Right atrium auricular region (tissue), 2 donors: ENCODE measurements at regions not wholly inside any gene's neighbourhood (a gene's known extent, or its start where the extent isn't known, plus 50 kb on each side); places are given as distances from the start of the nearest gene placed in this dataset.

Experiments
- DNase-seq: peaks from one replicate; pipeline ENCODE4 v3.0.0-alpha.2; 2019; ENCODE audit warnings: low spot score
- H3K27ac ChIP-seq, 2 donors: fragments of 200-600 bp; sonication (generic); 1 replicate in 1 of 2; 2 replicates in 1 of 2; pipeline ENCODE4 v1.5.1; 2016 to 2019
- H3K27me3 ChIP-seq, 2 donors: fragments of 200-600 bp; sonication (generic); one replicate each; pipeline versions ENCODE4 v1.5.1 to v1.6.0; 2017 to 2019
- H3K36me3 ChIP-seq: fragments of 200-600 bp; sonication (generic); one replicate; pipeline ENCODE4 v1.5.1; 2016
- H3K4me1 ChIP-seq, 2 donors: fragments of 200-600 bp; sonication (generic); one replicate each; pipeline versions ENCODE4 v1.5.1 to v1.6.0; 2017 to 2019
- H3K4me3 ChIP-seq, 2 donors: fragments of 200-600 bp; sonication (generic); 1 replicate in 1 of 2; 2 replicates in 1 of 2; pipeline ENCODE4 v1.5.1; 2017 to 2019; ENCODE audit warnings: mild to moderate bottlenecking in 1 of 2, moderate library complexity in 1 of 2
- H3K9me3 ChIP-seq, 2 donors: fragments of 200-600 bp; sonication (generic); one replicate each; pipeline ENCODE4 v1.5.1; 2019
- TF ChIP-seq, protein P1 (sequence below), 2 donors: fragments of 200-600 bp; sonication (generic); IDR thresholded peaks; one replicate each; pipeline ENCODE4 v1.5.1; 2019; ENCODE audit warnings: antibody characterized with exemption in 2 of 2

DNA sequence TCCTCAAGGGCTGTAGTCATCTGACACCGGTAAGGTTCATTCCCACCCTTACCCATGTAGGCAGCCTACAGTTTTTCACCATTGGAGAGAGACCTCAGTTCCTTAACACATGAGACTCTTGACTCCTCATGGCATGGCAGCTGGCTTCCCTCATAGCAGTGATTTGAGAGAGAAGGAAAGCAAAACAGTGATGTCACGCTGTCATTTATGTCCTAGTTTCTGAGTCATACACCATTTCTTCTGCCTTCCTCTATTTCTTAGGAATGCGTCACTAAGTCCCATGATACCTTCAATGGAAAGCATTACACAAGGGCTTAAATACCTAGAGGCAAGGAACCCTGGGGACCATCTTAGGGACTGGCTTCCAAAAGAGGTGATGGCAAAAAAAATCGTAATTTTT is 226.1 kb downstream of the SPCS3 start:
- TF ChIP-seq, protein P1, sequence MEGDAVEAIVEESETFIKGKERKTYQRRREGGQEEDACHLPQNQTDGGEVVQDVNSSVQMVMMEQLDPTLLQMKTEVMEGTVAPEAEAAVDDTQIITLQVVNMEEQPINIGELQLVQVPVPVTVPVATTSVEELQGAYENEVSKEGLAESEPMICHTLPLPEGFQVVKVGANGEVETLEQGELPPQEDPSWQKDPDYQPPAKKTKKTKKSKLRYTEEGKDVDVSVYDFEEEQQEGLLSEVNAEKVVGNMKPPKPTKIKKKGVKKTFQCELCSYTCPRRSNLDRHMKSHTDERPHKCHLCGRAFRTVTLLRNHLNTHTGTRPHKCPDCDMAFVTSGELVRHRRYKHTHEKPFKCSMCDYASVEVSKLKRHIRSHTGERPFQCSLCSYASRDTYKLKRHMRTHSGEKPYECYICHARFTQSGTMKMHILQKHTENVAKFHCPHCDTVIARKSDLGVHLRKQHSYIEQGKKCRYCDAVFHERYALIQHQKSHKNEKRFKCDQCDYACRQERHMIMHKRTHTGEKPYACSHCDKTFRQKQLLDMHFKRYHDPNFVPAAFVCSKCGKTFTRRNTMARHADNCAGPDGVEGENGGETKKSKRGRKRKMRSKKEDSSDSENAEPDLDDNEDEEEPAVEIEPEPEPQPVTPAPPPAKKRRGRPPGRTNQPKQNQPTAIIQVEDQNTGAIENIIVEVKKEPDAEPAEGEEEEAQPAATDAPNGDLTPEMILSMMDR (IDR thresholded peaks at IDR 0.05) = no peak
- no peak for DNase-seq
- H3K36me3 ChIP-seq = no peaks in the 10 kb centered on the region
- H3K4me1 ChIP-seq = no peaks in the 10 kb centered on the region
- H3K27me3 ChIP-seq = no peaks in the 10 kb centered on the region
- H3K27ac ChIP-seq = no peak overlapping the region
- H3K9me3 ChIP-seq = no peaks in the 10 kb centered on the region
- H3K4me3 ChIP-seq = no peak overlapping the region

DNA sequence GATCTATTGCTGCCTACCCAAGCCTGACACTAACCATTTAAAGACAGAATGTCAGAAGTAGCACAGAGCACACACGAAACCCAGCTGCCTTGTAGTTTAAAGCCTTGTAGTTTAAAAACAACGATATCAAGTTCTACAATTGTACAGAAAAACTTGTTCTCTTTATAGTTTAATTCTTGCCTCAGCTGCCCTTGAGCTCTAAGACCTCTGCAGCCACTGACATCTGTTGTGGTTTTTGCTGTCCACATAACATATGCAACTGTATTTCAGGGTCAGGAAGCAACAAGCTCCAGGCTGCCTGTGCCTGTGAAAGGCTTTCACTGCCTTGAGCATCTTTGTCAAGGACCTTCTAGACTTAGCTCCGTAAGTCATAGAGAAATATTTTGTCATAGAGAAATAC is 227.2 kb downstream of the SPCS3 start:
- Histone ChIP-seq H3K4me1 (no peaks in the 10 kb centered on the region), H3K9me3 (peaks cover 0 to under 1% of the 10 kb centered on the region in 2 donors), H3K4me3 (no peak overlapping the region), H3K27me3 (no peaks in the 10 kb centered on the region), H3K36me3 (no peaks in the 10 kb centered on the region), H3K27ac (no peak overlapping the region)
- DNase-seq = no peak
- TF ChIP-seq, protein P1 (IDR thresholded peaks at IDR 0.05) = no peak

DNA sequence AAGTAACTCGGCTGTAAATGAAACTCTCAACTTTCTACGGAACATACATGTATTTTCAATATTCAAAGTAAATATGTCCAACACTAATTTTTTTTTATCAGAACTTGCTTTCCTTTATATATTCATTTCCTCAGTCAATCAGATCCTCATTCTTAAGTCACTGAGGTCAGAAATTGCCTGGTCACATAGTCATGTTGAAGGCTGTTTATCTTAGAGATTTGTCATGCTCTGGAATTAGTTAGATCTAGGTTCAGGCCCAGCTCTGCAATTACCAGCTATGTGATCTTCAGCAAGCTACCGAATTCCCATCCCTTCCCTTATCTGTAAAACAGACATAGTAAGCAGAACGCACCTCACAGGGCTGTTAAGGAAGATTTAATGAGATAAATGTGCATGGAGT is 228.8 kb downstream of the SPCS3 start:
- H3K9me3 ChIP-seq = peaks cover 0 to 15% of the 10 kb centered on the region in 2 donors
- H3K36me3 ChIP-seq = no peaks in the 10 kb centered on the region
- H3K4me1 ChIP-seq = no peaks in the 10 kb centered on the region
- TF ChIP-seq, protein P1 (IDR thresholded peaks at IDR 0.05) = no peak
- no peak overlapping the region for H3K27ac ChIP-seq
- H3K27me3 ChIP-seq = no peaks in the 10 kb centered on the region
- no peak overlapping the region for H3K4me3 ChIP-seq
- no peak for DNase-seq

DNA sequence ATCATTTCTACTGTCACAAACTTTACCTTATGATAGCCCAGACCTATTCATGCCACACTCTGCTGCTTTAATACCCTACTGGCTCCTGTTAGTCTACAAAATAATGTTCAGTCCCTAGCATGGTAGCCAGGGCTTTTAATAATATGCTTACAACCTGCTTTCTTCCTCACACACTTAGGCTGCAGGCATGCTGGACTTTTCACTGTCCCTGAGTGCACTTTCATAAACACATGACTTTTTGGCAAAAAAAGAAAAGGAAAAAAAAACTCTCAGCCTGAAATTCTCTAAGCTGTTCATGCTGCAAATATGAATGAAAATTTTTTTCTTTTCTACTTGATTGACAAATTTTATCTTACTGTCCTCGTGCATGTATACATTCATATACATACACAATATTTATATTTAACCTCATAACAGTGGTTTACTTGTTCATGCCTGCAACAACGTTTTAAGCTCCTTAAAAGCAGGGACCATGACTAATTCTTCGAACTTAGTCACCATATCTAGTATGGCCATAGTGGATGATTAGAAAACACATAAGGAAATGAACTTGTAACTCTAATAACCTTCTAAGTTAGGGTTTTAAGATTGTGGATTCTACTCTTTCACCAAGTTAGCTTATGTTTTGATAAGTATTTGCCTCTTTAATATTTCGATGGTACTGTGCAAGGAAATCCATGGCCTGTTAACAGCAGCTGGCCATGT is 229.5 kb downstream of the SPCS3 start:
- no peak for DNase-seq
- Histone ChIP-seq H3K27ac (no peak overlapping the region), H3K4me1 (no peaks in the 10 kb centered on the region), H3K9me3 (peaks cover 0 to 15% of the 10 kb centered on the region in 2 donors), H3K36me3 (no peaks in the 10 kb centered on the region), H3K27me3 (no peaks in the 10 kb centered on the region), H3K4me3 (no peak overlapping the region)
- TF ChIP-seq, protein P1 (IDR thresholded peaks at IDR 0.05) = no peak

DNA sequence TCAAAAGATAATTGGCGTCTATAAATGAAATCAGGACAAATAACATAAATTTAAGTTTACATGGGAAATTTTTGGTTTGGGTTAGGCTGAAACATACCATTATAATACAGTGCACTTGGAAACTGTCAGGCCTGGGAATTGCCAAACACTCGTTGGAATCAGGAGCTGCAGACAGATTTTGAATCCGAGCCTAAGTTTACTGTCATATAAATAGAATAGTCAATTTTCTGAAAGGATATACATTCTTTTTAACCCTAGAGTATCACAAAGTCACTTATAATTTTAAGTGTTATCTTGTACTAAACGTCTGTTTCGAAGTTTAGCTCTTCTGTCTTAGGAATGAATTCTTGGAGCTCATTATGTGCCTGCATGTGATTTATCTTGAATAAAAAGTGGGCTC is 234.1 kb downstream of the VEGFC start:
- Histone ChIP-seq H3K4me1 (no peaks in the 10 kb centered on the region), H3K4me3 (no peak overlapping the region), H3K27ac (no peak overlapping the region), H3K36me3 (no peaks in the 10 kb centered on the region), H3K9me3 (no peaks in the 10 kb centered on the region), H3K27me3 (no peaks in the 10 kb centered on the region)
- TF ChIP-seq, protein P1 (IDR thresholded peaks at IDR 0.05) = no peak
- DNase-seq = no peak

GRCh38 chr4:176561368-176561767 is 231.4 kb downstream of the VEGFC start:
- H3K4me1 ChIP-seq = no peaks in the 10 kb centered on the region
- H3K27me3 ChIP-seq = no peaks in the 10 kb centered on the region
- no peak overlapping the region for H3K27ac ChIP-seq
- TF ChIP-seq, protein P1 (IDR thresholded peaks at IDR 0.05) = no peak
- no peaks in the 10 kb centered on the region for H3K9me3 ChIP-seq
- no peak for DNase-seq
- H3K36me3 ChIP-seq = no peaks in the 10 kb centered on the region
- H3K4me3 ChIP-seq = no peak overlapping the region
